ENCODE measurements at regions not wholly inside any gene's neighbourhood (a gene's known extent, or its start where the extent isn't known, plus 50 kb on each side); places are given as distances from the start of the nearest gene placed in this dataset.

GRCh38 chr5:159734366-159734765 is 181.9 kb upstream of the ADRA1B start:
- TF ChIP-seq GATA2 (IDR thresholded peaks at IDR 0.05; ENCODE audit: low read depth, low read length) (no peak), GATA3 (IDR thresholded peaks at IDR 0.05; ENCODE audit: low read depth, low read length) (no peak)

All from SH-SY5Y (cell line).